HG02642 (cell line): ENCODE measurements at regions not wholly inside any gene's neighbourhood (a gene's known extent, or its start where the extent isn't known, plus 50 kb on each side); places are given as distances from the start of the nearest gene placed in this dataset.
"Not testable (repeated sequence)": the region's sequence is repeated elsewhere in the genome, so short reads cannot be mapped to it uniquely, and the experiment has no call there.

Experiments used
- ATAC-seq: cut with Tn5 transposase; IDR thresholded peaks from one replicate; pipeline ENCODE4 v1.9.1; 2021; ENCODE audit warnings: mild to moderate bottlenecking; ENCODE audit not compliant: unreplicated experiment, poor library complexity

DNA sequence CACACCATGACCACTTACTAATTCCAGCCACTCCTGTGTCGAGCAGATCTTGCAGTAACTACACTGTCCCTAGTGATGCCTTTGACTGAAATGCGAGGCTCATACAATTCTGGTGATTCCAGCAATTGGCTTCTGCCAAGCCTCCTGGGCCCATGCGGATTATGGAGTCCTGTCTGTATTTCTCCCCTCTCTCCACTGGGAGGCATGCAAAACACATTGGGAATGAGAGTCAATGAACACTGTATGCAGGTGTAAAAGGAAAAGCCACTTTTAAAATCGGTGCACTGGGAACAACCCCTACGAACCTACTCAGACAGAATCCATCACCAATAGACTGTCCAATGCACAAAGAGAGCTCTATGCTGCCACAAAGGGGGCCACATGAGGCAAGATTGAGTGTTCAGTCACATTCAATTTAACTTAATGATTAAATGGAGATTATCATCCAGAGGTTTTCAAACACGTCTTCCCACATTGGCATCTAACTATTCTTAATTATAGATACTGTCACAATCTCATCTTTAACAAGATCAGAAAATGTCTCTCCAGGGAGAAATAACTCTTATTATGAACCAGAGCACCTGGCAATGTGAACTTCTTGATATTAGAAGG, 550.6 kb downstream of the GLRX3 start:
- no peak for ATAC-seq

DNA sequence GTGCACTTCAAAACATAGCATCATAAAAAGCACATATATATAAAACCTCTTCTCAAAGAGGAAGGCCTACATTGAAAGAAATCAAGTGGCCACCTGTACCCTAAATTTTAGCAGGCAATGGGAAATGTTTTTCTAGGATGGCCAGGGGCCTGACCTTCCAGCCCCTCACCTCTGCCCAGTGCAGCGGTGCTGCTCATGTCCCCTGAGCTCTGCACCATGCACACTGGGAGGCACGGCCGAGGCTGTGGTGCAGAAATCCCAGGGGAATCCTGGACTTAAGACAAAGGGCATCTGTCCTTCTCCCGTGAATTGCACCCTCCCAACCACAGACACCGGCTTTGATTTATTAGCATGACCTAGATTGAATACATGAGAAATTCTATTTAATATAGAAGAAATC, 551.4 kb downstream of the GLRX3 start:
- ATAC-seq, result no peak

DNA sequence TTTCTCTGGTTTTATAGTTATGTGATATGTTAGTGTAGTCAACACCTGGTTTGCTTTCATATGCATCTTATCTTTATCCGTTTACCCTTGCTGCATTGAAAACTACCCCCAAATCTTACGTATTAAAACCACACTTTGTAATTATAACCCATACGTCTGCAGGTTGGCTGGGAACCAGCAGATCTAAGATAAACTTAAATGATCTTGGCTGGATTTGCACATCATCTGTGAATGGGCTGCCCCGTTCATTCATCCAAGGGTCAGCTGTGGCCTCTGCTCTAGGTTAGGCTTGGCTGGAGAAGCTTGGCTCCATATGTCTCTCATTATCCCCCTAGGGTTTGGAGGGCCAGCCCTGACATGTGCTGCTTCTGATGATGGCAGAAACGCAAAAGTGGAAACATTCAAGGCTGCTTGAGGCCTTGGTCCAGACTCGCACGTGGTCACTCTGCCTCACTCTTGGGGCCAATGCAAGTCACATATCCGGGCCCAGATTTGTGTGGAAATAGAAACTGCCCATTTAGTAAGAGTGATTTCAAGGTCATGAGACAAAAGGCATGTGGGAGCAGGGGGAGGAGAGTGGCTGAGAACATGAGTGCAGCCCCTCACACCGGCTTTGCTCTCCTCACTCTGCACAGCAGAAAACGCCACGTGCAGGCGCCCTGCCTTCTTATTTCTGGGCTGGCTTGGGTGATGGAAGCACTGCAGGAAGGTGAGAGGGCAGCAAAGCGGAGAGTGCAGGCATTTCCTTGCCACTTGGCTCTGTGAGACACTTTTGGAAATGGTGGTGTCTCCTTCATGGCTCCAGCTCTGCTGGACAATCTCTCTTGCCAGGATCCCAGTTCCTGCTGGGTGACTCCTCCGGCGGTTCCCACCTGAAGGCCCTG, 553.8 kb downstream of the GLRX3 start:
- ATAC-seq, result no peak

DNA sequence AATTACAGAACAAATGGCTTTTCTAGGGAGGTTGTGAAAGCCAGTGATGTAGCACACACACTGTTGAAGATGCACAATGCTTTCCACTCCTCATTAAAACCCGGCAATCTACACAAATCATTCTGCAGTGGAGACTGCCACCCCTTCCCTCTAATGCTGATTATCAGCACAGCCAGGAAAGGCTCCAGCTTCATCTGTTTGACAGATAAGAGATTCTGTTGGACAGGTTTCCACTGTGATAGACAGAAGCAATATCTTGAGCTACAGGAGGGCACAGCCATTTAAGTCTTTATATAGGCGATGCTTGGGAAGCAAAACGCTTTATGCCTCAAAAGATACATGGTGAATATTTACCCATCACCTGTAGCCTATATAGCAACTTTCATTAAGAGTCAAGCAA, 555.6 kb downstream of the GLRX3 start:
- ATAC-seq, result no peak

DNA sequence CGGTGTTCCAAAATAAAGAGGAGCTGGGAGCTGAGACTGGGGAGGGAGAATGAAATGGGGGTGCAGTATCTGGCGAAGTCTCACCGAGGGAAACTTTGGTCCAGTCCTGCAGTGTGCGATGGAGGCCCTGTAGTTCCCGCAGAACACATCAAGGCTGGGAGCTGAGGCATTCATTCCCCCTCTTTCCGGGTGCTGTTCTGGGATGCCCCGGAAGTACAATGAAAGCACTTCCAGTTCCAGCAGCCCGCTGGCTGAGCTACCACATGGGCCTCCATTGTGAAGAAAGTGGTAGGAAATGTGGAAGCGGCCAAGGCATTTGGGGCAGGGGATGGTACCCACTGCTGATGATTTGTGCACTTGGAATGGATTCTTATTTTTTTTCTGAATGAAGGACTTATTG, 560.7 kb downstream of the GLRX3 start:
- no peak for ATAC-seq

DNA sequence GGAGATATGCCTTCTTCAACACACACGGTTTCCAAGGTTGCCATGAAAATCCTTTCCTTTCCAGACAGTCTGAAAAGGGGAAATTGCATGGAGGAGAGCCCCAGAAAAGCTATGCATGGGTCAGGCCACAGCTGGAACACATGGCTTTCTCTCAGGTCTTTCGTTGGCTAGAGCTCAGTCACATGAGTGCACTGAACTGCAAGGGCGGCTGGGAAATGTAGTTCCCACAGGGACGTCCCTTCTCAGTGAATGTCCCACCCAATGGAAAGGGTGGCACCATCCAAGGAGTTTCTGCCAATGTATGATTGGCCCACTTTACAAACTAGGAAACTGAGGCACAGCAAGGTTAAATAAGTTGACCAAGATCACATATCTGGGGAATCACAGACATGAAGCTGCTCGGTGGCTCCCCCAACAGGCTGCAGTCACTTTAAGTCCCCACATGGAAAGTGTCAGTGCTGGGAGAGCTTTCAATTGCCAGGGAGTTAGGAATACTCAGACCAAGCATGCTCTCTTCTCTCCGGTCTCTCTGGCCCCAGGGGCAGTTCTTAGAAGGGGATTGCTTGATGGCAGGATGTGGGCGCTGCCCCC, 571.3 kb downstream of the GLRX3 start:
- no peak for ATAC-seq

DNA sequence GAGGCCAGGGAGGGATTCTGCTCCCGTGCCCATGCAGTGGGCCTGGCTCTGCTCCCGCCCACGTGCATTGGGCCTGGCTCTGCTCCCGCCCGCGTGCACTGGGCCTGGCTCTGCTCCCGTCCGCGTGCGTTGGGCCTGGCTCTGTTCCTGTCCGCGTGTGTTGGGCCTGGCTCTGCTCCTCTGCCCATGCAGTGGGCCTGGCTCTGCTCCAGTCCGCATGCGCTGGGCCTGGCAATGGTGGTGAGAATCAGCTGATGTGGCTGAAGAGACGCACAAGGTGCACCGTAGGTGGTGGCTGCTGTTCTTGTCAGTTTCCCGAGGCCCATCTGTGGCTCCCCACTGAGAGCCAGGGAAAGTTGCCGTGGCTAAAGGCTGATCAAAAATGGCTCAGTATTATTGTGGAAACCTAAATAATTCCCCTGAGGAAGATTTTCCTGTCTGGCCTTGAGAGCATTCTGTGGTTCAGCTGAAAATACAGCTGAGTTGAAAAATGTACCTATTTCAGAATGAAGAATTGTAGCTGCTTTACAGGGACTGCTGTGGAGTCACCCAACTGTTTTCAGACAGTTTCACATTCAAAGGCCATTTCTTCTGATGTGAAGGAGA, 572.4 kb downstream of the GLRX3 start:
- no peak for ATAC-seq

DNA sequence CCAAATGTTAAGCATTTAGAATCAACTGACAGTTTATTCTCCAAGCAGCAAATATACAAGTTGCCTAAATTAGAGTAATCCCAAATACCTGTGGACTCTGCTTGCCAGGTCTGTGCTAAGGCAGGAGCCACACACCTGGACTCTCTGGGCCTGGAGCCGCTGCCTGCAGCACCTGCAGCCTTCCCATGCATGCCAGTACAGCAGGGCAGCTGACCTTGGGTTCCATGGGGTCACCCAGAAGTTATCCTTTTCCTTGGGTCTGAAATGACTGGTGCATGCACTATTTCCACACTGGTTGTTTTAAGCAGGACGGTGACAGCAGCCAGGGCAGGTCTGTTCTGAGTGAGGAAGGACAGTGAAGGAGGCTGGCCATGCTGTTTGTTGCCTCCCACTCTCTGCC, 573.2 kb downstream of the GLRX3 start:
- ATAC-seq, result no peak

DNA sequence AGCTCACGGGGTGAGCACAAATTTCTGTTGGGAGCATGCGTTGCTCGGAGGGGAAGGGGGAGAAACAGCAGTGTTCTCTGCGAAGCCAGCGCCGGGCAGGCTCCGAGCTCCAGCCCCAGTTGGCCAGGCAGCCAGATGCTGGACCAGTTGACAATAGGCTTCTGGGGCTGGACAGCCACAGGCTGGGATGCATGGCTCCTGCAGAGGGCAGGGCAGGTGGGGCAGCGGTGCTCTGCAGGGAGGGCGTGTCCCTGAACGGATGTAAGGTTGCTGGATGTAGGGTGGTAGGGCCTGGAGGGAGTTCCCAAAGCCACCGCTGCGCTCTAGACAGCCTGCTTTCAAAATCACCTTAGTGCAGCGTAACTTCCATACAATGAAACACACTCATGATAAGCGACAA, 574.9 kb downstream of the GLRX3 start:
- no peak for ATAC-seq

DNA sequence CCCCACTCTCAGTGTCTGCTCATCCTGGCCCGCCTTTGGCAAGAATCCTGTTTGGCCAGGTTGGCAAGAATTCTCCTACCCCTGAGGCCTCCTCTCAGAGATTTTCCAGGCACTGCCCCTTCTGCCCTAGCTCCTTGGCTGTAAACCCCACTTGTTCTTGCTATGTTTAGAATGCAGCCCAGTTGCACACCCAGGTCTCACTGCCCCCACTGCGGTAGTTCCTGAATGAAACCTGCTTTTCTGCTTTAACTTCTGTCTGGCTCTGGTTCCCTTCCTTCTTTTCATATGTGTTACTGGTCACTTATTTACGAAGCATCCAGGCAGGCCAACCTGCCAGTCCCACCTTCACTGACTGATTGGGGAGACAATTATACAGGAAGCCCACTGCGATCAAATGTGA, 576.9 kb downstream of the GLRX3 start:
- no peak for ATAC-seq

DNA sequence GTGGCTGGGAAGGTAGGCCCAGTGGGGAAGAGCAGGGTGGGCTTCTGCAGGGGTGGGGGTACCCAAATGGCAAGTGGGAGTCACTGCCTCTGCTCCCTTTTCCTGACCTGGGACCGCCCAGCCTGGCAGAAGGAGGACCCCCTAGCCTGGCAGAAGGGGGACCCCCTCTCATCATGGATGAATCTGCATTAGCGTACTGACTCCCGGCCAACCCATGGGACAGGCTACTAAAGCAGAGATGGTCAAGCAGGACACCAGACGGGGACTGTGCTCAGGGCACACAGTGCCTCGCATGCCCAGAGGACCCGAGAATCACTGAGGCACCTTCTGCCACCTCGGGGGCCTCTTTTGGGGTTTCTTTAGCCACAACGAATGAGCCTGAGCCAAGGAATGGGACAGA, 577.5 kb downstream of the GLRX3 start:
- ATAC-seq, result no peak

DNA sequence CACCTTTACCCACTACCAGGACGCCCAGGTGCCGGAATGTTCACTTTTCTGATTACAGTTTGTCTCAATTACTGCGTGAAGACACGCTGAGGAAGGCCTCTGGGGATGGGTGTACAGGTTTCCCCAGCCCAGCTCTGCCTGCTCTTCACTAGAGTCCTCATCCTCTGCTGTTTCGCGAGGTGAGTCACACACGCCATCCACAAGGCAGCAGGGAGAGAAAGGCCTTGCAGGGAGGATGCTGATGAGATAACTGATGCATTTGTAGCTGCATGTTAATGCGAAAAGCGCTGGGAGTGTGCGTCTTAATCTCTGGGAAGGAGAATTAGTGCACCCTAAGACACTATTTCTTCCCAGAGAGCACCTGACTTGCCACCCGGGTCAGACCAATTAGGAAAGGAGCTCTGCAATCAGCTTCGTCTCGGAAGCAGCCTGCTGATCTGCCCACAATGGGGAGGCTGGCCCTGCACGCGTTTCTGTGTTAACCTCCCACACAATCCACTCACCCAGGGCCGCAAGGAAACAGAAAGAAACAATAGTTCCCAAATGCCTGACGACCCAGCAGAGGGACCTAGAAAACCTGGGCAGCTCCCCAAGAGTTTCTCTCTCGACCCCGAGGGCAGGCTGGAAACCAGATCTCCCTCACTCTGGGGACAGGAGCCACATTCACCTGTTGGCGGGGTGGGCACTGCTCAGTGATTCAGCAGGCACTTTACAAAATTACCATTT, 578.7 kb downstream of the GLRX3 start:
- no peak for ATAC-seq

DNA sequence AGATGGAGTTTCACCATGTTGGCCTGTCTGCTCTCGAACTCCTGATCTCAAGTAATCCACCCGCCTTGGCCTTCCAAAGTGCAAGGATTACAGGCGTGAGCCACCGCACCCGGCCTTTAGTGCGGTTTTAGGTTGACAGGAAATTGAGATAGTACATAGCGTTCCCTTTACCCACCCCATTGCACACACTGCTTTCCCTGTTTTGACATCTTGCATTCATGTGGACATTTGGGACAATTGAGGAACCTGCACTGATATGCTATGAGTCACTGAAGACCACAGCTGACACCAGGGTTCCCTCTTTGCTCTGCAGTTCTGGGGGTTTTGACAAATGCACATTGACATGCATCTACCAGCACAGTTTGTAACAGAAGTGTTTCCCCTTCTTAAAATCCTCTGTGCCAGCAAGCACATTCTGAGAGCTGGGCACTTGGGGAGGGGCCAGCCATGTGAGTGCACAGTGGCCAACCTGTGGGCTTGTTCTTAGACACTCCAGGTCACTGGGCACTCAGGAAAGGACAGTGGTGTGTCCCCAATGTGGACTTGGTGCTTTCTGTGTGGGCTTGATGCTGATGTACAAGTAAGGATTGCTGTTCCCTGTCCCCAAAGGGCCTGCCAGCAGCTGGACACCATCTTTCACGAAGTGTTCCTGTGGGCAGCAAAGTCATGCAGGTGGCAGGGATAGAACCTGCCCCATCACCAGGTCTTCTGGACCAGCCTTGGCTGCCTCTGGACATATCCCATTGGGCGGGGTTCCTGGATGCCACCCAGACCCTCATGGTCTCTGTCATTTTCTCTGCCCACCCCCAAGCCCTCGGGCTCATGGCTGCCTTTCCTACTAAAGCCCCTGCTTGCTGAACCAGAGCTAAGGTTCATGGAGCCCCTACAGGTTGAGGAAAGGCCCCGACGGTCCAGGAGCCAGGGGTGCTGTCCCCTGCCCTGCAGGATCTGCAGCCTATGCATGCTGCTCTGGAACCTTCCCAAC, 579.8 kb downstream of the GLRX3 start:
- no peak for ATAC-seq

DNA sequence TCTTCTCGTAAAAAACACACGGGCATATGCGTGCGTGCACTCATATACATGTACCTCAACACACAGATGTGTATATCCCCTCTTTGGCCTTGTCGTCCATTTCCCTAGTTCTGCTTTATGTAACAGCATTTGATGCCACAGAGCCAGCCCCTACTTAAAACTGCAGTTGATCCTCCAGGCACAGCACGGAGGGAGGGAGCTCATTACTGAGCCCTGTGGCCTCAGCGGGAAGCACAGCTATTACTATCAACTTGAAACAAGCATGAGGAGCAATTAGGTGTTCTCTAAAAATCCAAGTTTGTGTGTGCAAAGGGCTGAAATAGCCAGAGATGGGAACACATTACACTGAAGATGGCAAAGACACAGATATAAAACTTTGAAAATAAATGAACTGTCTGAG, 580.9 kb downstream of the GLRX3 start:
- no peak for ATAC-seq

DNA sequence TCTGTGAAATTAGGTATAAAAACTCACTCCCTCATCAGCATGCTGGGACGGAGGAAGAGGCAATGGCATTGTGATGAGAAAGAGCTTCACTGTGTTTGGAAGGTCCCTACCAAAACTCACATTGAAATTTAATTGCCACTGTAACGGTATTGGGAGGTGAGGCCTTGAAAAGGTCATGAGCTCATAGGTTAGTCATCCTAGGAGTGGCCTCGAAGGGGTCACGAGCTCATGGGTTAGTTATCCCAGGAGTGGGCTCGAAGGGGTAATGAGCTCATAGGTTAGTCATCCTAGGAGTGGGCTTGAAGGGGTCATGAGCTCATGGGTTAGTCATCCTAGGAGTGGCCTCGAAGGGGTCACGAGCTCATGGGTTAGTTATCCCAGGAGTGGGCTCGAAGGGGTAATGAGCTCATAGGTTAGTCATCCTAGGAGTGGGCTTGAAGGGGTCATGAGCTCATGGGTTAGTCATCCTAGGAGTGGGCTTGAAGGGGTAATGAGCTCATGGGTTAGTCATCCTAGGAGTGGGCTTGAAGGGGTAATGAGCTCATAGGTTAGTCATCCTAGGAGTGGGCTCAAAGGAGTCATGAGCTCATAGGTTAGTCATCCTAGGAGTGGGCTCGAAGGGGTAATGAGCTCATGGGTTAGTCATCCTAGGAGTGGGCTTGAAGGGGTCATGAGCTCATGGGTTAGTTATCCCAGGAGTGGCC, 582.7 kb downstream of the GLRX3 start:
- not testable (repeated sequence) for ATAC-seq

DNA sequence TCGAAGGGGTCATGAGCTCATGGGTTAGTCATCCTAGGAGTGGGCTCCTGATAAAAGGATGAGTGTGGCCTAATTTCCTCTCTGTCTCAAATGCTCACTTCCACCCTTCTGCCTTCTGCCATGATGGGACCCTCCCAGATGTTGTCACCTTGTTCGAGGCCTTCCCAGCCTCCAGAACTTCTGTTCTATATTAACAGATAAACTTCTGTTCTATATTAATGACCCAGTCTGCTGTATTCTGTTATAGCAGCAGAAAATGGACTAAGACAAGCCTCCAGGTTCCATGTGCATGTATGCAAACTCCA, 583.2 kb downstream of the GLRX3 start:
- no peak for ATAC-seq

DNA sequence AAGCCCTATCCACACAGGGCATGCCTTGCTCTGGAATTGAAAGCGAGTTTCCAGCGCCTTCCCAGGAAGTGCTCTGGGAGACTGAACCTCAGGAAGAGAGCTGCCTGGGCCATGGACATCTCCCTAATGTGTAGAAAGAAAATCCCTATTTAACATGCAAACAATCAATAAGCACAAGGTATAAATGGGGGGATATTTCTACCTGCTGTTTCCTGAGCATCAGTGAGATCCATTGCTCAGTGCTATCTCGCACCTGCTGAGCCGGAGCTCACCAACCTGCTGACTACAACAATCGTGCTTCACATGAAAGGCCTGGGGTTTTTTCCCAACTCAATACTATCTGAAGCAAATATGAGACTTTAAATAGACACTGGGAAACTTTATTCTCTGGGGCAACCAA, 584.0 kb downstream of the GLRX3 start:
- no peak for ATAC-seq

DNA sequence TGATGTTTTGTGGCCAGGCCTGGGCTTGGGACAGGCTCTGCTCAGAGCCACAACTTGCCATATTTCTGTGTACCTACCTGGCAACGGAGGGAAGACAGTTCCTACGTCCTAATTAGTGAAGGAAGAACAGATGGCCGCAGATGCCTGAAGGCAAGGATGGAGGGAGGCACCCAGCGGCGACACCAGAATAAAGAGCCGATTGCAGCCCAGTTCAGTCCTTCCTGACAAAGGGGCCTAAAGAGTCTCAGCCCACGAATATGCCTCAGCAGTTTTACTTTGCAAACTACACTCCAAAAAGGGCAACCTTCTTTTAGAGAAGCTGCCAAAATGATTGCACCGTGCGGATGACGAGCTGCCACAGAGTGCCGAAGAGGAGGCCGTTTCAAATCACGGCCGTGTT, 585.8 kb downstream of the GLRX3 start:
- ATAC-seq, result no peak

DNA sequence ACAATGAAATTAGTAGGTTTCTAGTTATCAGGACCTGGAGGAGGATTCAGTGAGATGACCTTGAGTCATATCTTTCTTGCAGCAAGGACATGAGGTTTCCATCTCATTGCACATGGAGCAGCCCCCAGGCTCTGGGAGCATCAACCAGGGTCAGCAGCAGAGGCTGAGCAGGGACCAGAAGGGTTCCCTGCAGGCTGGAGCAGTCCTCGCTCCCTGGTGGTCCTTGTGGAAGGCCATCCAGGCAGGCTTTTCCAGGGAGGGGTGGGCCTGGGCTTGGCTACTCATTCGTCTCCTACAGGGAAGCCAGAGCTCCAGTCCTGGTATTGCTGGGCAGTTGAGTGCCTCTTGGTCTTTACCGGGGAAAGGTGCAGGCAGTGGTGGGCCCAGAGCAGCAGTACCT, 587.5 kb downstream of the GLRX3 start:
- no peak for ATAC-seq
